GM21723 (cell line): ENCODE measurements at regions not wholly inside any gene's neighbourhood (a gene's known extent, or its start where the extent isn't known, plus 50 kb on each side); places are given as distances from the start of the nearest gene placed in this dataset.

Experiments
- ATAC-seq: cut with Tn5 transposase; IDR thresholded peaks from one replicate; pipeline ENCODE4 v1.9.1; 2021; ENCODE audit warnings: mild to moderate bottlenecking, moderate library complexity; ENCODE audit not compliant: unreplicated experiment

DNA sequence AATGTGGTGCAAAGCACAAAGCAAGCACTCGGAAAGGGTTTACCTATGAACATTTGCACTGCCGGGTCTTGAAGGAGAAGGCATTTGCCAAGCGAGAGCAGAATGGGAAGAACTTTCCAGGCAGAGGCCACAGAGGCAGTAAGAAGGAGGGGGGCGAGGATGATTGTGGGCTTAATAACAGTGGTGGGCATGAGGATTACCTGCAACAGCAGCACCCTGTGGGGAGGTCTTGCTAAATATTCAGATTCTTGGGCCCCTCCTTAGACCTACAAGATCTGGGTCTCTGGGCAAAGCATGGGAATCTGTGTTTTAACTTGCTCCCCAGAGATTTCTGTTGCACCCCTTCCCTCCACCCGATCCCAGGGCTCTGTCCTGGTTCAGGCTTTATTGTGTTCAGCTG is 75.1 kb upstream of the ZBED5 start:
- no peak for ATAC-seq

- ATAC-seq: no peak
Measured at GRCh38 chr11:10931761-10932670, 74.2 kb upstream of the ZBED5 start.

DNA sequence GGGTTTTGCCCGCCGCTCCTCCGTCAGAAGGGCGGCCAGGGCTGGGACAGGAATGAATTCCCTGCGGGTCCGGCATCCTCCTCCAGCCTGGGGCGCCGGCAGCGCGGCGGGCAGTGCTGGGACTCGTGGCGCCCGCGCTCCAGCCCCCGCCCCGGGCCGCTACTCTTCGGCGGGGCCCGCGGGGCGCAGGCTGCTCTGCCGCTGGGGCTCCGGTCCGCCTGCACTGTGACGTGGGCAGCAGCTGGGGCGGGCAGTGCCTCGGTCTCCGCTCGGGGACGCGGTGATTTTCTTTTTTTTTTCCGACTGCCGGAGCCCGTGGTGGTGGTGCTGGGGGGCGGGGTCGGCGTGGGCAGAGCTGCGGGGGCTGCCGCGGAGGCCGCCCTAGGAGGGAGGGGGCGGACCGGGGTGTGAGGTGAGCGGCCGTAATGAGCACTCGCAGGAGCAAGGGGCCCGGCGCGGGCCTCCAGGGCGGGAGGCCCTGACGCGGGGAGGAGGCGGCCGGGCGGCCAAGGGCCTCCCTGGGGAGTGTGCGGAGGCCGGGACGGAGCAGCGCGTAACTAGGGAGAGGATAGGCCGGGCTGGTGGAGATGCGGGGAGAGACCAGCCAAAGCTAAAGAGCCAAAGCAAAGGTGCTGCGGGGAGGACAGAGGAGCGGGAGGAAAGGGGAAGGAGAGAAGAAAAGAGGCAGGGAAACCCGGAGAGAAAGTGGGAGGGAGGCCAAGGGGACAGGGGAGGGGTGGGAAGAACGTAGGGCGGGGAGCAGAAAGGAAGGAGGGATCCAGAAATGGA is 73.3 kb upstream of the ZBED5 start:
- ATAC-seq: no peak

DNA sequence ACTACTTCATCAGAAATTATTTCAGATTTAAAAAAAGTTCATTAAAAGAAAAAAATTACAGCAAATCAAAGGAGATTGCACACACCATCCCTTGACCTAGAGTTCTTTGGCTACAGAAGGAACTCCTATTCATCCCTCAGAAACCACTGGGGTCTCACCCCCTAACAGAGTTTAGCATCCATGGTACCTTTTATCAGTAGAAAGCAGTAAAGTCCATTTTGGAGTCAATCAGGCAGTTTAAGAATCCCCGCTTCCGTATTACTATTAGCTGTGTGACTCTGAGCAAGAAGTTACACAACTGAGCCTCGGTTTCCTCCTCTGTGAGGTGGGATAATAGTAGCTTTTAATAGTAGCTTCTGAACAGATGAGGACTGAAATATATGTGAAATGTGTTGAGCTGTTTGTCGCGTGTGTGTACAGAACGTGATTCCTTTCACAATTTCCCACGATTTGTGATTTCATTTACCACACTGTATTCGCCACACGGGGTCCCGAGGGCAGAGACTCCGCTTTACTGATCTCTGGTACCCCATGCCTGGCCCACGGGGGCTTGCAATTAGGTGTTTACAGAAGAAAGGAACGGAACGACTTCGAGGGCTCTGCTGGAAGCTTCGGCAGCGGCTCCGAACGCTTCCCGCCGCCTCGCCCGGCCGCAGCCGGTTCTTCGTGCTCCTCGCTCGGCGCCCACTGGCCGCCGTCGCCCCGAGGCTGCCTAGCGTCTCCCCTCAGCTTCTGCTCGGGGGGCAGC is 72.5 kb upstream of the ZBED5 start:
- no peak for ATAC-seq

- no peak for ATAC-seq
Measured at GRCh38 chr11:10927538-10927937, 69.7 kb upstream of the ZBED5 start.

DNA sequence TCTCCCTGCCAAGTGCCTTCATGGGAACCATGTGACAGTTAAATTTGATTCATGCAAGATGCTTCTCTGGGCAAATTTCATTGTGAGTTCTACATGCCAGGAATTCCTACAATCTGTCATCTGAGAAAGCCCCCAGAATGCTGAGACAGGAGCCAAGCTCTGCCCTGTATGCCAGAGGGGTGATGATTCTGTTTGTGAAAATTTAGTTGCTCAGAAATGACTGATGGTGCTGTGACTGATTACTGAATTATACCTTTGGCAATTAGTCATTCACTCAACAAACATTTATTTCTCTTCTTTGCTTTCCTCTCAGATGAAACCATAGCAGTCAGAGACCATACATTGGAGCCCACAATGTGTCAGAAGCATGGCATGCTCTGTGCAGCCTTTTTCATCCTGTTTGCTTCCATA is 69.0 kb upstream of the ZBED5 start:
- ATAC-seq: no peak

GRCh38 chr11:10925149-10925926 is 67.5 kb upstream of the ZBED5 start:
- ATAC-seq: no peak

- no peak for ATAC-seq
Measured at GRCh38 chr11:10923882-10924281, 66.0 kb upstream of the ZBED5 start.

- ATAC-seq: no peak
Measured at GRCh38 chr11:10922892-10923291, 65.0 kb upstream of the ZBED5 start.

- no peak for ATAC-seq
Measured at GRCh38 chr11:10920875-10921274, 63.0 kb upstream of the ZBED5 start.

DNA sequence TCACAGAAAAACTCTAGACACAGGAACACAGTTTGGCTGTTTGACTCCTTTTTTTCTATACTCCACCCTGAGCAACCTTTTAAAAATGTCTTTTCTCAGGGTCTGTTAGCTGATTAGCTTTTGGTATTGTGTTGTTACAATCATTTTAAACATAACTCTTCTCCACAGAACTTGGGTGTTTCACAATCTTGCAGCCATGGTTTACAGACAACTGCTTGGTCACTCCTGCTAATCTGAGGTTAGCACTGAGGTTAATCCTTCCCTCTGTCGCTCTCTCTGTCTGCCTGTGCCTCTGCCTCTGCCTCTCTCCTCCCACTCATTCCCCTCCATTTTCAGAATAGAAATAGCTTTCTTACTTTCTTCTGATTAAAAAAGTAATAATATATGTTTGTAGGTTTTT is 62.4 kb upstream of the ZBED5 start:
- ATAC-seq: no peak

- no peak for ATAC-seq
Measured at GRCh38 chr11:10918698-10919097, 60.8 kb upstream of the ZBED5 start.

- no peak for ATAC-seq
Measured at GRCh38 chr11:10918275-10918674, 60.4 kb upstream of the ZBED5 start.

- ATAC-seq: no peak
Measured at GRCh38 chr11:10917802-10918201, 59.9 kb upstream of the ZBED5 start.

- no peak for ATAC-seq
Measured at GRCh38 chr11:10916665-10917064, 58.8 kb upstream of the ZBED5 start.

DNA sequence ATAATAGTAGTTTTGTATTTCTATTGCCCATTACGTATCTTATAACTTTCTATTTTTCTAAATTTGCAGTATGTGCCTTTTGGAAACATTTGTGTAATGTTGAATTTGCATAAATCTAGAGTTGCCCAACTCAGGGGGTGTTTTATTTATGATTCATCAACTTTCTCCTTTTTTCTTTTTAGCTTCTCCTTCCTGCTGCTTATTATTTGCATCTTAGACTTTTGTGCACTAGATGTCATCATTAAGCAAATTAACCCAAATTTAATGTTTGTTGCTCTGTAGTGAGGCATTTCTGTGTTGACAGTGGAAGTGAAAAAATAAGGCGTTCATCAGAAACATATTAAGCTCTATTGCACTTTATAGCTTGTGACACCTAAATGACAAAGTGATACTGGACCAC is 56.2 kb upstream of the ZBED5 start:
- no peak for ATAC-seq

DNA sequence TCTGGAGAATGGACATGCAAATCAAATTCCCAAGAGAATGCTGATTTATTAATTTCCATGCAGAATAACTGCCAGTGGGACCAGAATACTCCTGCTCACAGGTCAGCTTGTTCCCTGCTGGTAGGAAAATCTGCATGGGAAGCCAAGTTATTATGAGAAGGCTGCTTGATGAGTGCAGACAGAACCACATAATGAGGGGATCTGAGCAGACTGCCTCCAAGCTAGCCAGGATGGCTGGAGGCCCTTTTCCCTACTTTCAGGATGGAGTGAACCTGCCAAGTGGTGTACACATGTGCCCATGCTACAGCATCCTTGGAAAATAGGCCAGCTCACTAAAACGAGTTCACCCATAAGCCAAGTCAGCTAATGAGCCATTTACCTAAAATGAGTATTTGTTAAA is 55.2 kb upstream of the ZBED5 start:
- no peak for ATAC-seq

GRCh38 chr11:10911907-10912306 is 54.1 kb upstream of the ZBED5 start:
- ATAC-seq: no peak

- no peak for ATAC-seq
Measured at GRCh38 chr11:10909141-10909883, 51.5 kb upstream of the ZBED5 start.
